ENCODE measurements at regions not wholly inside any gene's neighbourhood (a gene's known extent, or its start where the extent isn't known, plus 50 kb on each side); places are given as distances from the start of the nearest gene placed in this dataset.

DNA sequence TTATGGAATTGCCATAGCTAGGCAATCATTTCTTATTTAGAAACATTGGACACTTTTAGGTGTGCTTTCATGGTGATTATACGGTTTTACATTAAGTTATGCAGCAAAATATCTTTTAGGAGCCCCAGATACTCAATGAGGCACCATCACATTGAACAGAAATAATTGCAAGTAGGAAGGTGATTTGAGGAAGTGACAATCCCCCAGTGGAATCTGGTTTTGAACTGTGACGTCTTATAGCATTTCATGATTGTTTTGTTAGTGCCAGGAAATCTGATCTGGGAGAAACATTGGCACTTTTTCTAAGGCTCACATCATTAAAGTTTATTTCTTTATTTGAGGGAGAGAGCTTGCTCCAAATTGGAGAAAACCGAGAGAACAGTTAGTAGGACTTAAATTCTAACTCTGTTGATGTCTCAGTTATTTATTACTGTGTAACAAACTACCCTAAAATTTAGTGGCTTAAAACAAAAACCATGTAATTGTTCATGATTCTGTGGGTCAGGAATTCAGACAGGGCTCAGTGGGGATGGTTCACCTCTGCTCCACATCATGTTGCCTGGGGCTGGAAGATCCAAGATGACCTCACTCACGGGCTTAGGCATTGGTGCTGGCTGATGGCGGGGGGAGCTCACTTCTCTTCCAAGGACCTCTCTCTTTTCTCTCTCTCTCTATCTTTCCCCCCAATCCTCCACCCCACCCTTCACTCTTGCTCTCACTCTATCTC is 78.2 kb upstream of the STEAP1B start:
- in situ Hi-C loops (cut with HindIII; ENCODE audit: low pct_unique_long_range_greater_than_20kb, low sequenced_read_pairs) (no loop called here), intact Hi-C loops (cut with micrococcal nuclease; ENCODE audit: unreplicated experiment) (no loop called here)
- Histone ChIP-seq H3K27me3 (ENCODE audit: control insufficient read depth, insufficient read depth, low read length) (no peaks in the 10 kb centered on the region), H3K4me1 (ENCODE audit: control insufficient read depth, insufficient read depth, low read length) (no peaks in the 10 kb centered on the region; the same call in 1 of the 2 replicates), H3K36me3 (ENCODE audit: control insufficient read depth, insufficient read depth, low read length) (no peaks in the 10 kb centered on the region), H3K9me3 (ENCODE audit: control insufficient read depth, insufficient read depth, low read depth, low read length) (no peaks in the 10 kb centered on the region), H3K27ac (ENCODE audit: low read length) (no peak overlapping the region), H3K4me3 (ENCODE audit: low read depth in 2 of 2, low read length in 2 of 2) (no peak overlapping the region)
- DNase-seq (ENCODE audit: low read depth, low spot score) (no peak), ATAC-seq (no peak)
- TF ChIP-seq, protein P1, sequence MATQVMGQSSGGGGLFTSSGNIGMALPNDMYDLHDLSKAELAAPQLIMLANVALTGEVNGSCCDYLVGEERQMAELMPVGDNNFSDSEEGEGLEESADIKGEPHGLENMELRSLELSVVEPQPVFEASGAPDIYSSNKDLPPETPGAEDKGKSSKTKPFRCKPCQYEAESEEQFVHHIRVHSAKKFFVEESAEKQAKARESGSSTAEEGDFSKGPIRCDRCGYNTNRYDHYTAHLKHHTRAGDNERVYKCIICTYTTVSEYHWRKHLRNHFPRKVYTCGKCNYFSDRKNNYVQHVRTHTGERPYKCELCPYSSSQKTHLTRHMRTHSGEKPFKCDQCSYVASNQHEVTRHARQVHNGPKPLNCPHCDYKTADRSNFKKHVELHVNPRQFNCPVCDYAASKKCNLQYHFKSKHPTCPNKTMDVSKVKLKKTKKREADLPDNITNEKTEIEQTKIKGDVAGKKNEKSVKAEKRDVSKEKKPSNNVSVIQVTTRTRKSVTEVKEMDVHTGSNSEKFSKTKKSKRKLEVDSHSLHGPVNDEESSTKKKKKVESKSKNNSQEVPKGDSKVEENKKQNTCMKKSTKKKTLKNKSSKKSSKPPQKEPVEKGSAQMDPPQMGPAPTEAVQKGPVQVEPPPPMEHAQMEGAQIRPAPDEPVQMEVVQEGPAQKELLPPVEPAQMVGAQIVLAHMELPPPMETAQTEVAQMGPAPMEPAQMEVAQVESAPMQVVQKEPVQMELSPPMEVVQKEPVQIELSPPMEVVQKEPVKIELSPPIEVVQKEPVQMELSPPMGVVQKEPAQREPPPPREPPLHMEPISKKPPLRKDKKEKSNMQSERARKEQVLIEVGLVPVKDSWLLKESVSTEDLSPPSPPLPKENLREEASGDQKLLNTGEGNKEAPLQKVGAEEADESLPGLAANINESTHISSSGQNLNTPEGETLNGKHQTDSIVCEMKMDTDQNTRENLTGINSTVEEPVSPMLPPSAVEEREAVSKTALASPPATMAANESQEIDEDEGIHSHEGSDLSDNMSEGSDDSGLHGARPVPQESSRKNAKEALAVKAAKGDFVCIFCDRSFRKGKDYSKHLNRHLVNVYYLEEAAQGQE (IDR thresholded peaks at IDR 0.05; ENCODE audit: insufficient read depth in 1 of 2, low read depth in 2 of 2, low read length in 1 of 2): no peak
- TF ChIP-seq TCF7L2 (IDR thresholded peaks at IDR 0.05; ENCODE audit: low read depth, low read length): no peak
- no peak for TF ChIP-seq POLR2AphosphoS5 (IDR thresholded peaks at IDR 0.05; ENCODE audit: low read depth, low read length)
- TF ChIP-seq, protein P2, sequence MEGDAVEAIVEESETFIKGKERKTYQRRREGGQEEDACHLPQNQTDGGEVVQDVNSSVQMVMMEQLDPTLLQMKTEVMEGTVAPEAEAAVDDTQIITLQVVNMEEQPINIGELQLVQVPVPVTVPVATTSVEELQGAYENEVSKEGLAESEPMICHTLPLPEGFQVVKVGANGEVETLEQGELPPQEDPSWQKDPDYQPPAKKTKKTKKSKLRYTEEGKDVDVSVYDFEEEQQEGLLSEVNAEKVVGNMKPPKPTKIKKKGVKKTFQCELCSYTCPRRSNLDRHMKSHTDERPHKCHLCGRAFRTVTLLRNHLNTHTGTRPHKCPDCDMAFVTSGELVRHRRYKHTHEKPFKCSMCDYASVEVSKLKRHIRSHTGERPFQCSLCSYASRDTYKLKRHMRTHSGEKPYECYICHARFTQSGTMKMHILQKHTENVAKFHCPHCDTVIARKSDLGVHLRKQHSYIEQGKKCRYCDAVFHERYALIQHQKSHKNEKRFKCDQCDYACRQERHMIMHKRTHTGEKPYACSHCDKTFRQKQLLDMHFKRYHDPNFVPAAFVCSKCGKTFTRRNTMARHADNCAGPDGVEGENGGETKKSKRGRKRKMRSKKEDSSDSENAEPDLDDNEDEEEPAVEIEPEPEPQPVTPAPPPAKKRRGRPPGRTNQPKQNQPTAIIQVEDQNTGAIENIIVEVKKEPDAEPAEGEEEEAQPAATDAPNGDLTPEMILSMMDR (IDR thresholded peaks at IDR 0.05): no peak
- no peak for TF ChIP-seq SIN3A (IDR thresholded peaks at IDR 0.05; ENCODE audit: borderline replicate concordance, insufficient read depth, low read depth, low read length)
- ChIA-PET CTCF (no interaction called here), POLR2A (no interaction called here)
- BruUV-seq (replicated peaks): no TSS peak

DNA sequence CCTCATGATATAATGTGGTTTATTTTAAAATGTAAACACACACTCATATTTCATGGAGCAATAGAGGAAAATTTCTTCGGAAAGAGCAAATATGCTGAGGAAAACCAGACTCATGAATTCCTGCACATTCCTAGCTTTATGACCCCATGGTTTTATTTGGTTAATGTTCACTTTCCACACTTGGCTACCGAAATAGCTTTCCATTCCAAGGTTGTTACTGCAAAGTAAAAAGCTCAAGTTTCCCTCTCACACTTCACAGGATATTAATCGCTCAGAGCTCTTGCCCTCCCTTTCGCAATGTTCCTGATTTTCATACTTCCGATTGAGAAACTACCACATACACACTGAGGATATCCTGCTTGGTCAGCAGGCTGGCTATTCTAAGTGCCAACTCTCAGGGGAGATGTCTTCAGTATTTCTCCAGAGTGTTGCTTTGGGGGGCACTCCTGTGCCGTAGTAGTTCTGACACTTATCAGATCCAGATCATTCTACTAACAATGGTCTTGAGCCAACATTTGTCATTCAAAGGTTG is 77.5 kb upstream of the STEAP1B start:
- ChIA-PET CTCF (interaction anchor here (0.7 kb wide), 1 partner anchor 92 kb away, joined by 3 read pairs; no protein-coding TSS in a partner anchor), POLR2A (no interaction called here)
- DNase-seq (ENCODE audit: low read depth, low spot score) (no peak), ATAC-seq (no peak)
- Histone ChIP-seq H3K36me3 (ENCODE audit: control insufficient read depth, insufficient read depth, low read length) (no peaks in the 10 kb centered on the region), H3K27ac (ENCODE audit: low read length) (no peak overlapping the region), H3K27me3 (ENCODE audit: control insufficient read depth, insufficient read depth, low read length) (no peaks in the 10 kb centered on the region), H3K4me1 (ENCODE audit: control insufficient read depth, insufficient read depth, low read length) (no peaks in the 10 kb centered on the region), H3K4me3 (ENCODE audit: low read depth in 2 of 2, low read length in 2 of 2) (no peak overlapping the region), H3K9me3 (ENCODE audit: control insufficient read depth, insufficient read depth, low read depth, low read length) (no peaks in the 10 kb centered on the region)
- intact Hi-C loops (cut with micrococcal nuclease; ENCODE audit: unreplicated experiment): no loop called here
- in situ Hi-C loops (cut with HindIII; ENCODE audit: low pct_unique_long_range_greater_than_20kb, low sequenced_read_pairs): no loop called here
- BruUV-seq (replicated peaks): no TSS peak
- TF ChIP-seq SIN3A (IDR thresholded peaks at IDR 0.05; ENCODE audit: borderline replicate concordance, insufficient read depth, low read depth, low read length) (no peak), POLR2AphosphoS5 (IDR thresholded peaks at IDR 0.05; ENCODE audit: low read depth, low read length) (no peak), TCF7L2 (IDR thresholded peaks at IDR 0.05; ENCODE audit: low read depth, low read length) (no peak)
- TF ChIP-seq, protein P1 (IDR thresholded peaks at IDR 0.05; ENCODE audit: insufficient read depth in 1 of 2, low read depth in 2 of 2, low read length in 1 of 2): no peak
- TF ChIP-seq, protein P2 (IDR thresholded peaks at IDR 0.05): no peak
